ENCODE measurements at regions not wholly inside any gene's neighbourhood (a gene's known extent, or its start where the extent isn't known, plus 50 kb on each side); places are given as distances from the start of the nearest gene placed in this dataset.
"Not testable (repeated sequence)": the region's sequence is repeated elsewhere in the genome, so short reads cannot be mapped to it uniquely, and the experiment has no call there.

DNA sequence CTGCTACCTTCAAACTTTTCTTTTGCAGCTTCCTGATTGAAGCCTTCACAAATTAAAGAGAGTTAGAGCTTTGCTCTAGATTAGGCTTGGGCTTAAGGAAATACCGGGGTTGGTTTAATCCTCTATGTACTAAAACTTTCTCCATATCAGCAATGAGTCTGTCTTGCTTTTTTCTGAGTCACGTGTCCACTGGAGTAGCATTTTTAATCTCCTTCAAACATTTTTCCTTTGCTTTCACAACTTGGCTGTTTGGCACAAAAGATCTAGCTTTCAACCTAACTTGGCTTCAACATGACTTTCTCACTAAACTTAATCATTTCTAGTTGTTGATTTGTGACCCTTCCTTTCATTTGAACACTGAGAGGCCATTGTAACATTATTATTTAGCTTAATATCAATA is 261.6 kb downstream of the PLK2 start:
- no peak for DNase-seq

DNA sequence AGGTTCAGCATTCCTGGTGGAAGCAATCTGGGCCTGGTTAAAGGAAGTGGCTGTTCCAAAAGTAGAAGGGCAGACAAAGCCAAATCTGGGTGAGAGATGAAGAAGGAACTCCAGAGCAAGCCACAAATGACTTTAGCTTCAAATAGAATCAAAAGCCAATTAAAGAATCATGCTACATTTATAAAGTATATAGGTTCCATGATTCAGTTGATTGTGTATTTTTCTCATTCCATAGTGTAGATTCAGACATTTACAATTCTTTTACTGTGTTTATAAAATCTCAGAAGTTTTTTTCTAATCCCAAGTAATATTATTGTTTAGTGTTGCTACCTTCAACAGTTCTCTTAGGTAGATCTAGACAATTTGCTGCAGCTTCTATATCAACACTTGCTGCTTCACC is 262.0 kb downstream of the PLK2 start:
- no peak for DNase-seq

DNA sequence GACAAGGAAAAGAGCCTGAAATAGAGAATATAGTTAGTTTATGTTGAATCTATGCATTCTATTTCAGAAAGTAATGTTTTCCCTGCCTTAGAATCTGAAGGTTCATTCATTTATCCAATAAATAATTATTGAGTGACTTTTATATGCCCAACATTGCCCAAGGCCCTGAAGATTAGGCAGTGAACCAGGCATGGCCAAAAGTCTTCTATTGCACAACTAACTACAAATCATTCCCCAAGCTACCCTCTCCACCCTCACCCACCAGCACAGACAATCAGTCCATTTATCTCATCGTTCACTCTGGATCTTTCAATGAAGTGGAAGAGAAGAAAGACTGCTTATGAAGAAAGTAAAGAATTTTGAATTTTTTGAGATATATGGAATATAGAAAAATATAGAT is 268.4 kb downstream of the PLK2 start:
- DNase-seq, result no peak

DNA sequence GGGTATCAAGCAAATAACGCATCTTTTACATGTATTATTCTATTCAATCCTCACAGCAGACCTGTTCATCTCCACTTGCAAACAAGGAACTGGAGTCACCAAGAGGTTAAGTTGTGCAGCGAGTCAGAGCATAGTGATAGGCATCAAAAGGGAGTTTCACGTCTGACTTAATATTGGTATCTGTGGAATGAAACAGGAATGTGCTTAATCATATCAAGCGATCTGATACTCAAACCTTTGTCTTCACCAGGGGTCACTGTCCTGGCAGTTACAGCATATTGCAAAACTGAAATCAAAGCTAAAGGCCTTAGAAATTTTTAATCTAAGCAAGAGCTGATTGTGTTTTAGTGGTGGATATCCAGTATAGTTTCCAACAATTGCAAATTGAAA is 271.6 kb downstream of the PLK2 start:
- peak; percentile 84 for DNase-seq

DNA sequence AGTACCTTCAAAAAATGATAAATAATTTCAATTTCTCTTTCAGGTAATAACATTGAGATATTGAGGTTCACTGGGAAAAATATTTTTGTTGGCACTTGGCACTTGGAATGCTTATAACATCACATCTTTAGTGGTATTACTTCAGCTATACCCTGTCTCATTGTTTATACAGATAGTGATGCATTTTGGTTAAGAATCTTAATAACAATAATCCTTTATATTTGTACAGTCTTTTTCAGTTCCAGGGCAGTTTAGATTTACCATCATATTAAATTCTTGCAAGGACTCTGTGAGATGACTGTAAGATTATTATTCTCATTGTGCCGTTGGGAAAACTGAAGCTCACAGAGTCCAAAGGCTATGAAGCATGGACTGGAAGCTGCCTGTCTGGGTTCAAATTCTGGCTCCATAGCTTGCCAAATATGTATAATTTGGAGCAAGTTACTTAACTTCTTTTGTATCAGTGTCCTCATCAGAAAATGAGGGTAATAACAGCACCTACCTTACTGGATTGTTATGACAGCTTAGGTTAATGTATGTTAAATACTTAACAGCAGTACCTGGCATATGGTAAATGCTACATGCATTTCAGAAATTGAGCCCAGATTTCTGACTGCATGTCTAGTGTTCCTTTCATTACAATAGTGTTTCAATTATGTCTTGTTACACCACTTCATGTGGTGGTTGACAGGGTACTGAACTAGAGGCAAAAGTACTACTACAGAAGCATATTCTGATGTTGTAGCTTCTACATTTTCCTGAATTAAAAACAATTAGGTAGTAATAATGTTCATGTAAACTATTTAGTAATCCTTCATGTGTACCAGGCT is 272.2 kb downstream of the PLK2 start:
- no peak for DNase-seq

DNA sequence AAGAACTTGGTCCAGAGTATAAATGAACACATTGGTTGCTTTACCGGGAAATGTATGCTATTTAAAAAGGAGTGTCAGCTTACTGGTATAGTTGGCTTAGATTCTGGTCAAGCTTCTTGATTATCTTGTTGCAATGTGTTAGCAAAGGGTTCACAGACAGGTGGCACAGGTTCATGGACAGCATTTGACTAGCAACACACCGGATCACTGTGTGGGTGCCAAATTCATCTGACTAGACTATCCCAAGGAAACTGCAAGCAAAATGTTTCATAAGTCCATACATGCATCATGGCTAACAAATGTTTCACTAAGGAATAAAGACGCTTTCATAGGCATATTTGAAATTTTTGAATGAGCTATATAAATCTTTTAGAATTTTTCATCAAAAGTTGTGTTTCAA is 274.1 kb downstream of the PLK2 start:
- DNase-seq, result peak; percentile 52

DNA sequence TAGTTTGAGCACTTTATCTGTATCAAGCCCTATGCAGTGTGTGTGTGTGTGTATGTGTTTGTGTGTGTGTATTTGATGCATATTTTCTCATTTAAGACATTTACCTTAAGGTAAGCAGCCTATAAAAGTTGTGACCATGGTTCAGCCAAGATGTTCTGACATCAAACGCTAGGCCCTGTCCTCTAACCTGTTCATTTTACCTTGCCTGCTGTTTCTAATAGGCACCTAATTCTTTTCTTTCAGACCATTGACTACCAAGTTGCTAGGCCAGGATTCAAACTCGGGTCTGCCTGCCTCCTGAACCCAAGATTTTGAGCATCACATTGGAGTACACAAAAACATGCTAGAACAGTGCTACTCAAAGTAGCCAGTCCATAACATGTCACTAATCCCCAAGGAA is 274.5 kb downstream of the PLK2 start:
- no peak for DNase-seq

DNA sequence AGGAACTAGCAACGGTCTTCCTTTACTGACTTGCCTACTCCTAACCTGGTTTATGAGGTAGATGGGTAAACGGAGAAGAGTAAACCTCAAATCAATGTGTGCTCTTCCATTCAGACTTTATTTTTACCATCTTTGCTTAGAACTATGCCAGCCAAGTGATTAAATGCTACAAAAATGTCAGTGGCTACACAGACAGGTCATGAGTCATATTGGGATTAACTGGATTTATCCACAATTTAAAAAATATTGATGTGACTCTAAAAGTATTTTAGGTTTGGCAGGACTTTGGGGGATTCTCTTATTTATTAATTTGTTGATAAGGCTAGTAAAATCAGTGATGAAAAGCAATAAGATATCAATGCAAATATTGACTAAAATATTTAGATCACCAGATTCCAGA is 275.0 kb downstream of the PLK2 start:
- DNase-seq, result peak; percentile 61

DNA sequence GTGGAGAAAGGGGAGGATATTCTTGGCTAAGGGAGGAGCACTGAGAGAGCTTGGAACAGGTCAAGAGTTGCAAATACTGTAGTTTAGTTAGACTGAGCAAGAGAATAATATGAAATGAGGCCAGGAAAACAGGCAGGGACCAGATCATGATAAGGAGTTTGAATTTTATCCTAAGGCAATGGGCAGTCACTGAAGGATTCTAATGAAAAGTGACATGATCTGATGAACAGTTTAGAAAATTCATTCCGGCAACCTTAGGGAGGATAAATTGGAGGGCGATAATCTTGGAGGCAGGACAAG is 276.1 kb downstream of the PLK2 start:
- DNase-seq, result no peak

DNA sequence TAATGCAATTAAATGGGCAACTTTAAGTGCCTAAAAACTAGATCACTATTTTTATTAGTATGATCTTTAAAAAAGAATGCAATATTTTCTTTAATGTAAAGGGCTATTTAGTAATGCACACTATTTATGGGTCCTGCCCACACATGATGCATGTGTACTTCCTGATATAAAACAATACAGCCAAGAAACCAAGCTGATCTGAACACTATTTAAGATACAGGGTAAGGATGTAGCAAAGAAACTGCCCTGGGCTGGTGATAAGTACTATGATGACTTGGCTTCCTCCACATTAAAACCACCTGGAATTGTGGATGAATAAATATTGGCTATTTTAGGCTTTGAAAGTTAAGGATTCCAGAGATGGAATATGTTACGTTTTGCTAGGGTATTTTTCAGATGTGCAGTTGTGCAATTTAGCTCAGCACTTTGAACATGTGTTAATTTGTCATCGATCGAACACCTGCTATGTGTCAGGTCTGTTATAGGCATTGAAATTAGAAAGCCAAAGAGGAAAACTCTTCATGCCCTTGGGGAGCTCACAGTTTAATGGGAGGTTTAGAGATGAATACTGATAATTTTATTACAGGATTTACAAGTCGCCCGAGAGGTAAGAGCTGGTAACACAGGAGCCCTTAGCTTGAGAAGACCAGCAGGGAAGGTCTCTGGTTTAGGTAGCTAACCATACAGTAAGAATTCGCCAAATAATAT is 276.7 kb downstream of the PLK2 start:
- no peak for DNase-seq

DNA sequence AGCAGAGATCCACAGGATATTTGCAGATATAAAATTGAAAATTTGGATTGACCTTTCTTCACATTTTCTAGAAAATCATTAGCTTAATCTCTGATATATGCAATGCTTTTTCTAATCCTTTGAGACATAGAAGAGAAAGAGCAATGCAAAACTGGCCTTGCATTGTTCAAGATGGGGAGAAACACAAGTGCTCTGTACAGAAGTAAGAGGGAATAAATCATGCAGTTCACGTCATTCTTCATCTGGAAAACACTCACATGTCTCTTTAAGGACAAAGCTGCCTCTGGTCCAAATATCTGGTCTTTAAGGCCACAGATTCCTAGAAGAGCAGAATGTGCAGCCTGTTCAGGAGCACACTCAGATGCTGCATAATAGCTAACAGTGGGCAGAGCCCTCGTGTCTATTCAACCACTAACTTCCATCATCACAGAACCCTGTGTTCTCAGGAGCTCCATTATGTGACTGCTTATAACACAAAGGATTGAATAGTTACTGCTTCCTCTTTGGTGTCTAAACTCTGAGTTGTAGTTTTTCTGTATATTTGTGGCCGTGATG is 277.5 kb downstream of the PLK2 start:
- DNase-seq, result peak; percentile 21

DNA sequence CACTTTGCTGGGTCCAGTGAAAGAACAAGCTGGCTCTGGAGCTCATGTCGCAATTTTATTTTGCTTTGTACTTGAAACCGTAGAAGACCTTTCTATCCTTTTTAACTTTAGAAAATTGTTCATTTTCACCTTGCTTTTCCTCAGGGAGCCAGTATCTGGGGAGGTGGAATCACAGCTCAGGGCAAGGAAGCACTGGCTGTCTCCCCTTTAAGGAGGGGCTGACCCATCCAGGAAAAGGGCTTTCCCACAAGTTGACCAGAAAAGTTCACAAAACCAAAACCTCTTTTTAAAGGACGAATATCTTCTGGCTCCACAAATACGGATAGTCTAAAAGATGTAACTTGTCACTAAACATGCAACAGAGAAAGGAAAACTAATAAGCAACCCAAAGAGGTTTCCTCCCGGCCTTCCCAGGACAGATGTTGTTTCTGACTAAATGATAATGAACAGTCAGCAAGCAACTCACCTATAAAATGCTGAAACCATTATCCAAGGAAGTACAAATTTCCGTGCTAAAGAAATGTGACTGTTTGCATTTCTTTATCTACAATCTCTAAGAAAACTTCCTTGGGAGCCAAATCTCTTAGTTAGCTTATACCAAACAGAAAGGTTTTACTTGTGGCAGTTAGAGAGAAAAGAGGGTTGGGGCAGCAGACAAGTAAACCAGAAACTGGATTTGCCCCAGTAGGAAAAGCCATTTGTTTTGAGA is 278.2 kb downstream of the PLK2 start:
- no peak for DNase-seq

DNA sequence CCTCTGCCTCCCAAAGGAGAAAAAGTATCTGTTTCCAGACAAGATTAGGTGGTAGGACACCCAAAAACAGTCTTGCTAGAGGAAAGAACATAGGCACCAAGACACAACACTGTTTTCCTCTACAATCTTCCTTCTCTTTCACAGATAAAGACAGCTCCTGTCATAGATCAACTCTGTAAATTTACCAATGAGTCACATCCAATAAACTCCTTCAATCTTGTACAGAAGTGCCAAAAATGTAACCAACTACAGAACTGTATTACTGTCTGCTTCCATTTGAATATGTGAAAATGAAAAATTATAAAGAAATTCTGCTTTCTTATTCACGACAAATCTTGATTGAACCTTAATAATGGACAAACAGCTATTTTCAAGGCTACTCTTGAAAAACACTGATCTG is 286.9 kb downstream of the PLK2 start:
- no peak for DNase-seq

DNA sequence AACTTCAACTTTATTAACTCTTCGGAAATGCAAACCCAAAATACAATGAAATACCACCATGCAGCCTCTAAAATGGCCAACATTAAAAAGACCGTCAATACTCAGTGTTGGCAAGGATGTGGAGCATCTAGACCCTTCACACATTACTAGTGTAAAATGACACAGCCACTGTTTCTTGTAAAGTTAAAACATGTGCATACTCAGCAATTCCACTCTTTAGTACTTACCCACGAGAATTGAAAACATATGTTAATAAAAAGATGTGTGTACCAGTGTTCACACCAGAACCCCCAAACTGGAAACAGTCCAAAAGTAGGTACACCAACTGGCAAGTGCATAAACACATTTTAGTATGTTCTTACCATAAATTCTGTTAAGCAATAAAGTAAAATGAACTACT is 294.7 kb downstream of the PLK2 start:
- no peak for DNase-seq

DNA sequence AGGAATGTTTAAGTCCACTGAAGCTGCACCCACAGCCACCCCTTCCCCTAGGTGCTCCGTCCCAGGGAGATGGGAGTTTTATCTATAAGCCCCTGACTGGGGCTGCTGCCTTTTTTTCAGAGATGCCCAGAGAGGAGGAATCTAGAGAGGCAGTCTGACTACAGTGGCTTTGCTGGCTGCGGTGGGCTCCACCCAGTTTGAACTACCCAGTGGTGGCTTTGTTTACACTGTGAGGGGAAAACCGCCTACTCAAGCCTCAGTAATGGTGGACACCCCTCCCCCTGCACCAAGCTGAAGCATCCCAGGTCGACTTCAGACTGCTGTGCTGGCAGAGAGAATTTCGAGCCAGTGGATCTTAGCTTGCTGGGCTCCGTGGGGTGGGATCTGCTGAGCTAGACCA is 298.0 kb downstream of the PLK2 start:
- not testable (repeated sequence) for DNase-seq

DNA sequence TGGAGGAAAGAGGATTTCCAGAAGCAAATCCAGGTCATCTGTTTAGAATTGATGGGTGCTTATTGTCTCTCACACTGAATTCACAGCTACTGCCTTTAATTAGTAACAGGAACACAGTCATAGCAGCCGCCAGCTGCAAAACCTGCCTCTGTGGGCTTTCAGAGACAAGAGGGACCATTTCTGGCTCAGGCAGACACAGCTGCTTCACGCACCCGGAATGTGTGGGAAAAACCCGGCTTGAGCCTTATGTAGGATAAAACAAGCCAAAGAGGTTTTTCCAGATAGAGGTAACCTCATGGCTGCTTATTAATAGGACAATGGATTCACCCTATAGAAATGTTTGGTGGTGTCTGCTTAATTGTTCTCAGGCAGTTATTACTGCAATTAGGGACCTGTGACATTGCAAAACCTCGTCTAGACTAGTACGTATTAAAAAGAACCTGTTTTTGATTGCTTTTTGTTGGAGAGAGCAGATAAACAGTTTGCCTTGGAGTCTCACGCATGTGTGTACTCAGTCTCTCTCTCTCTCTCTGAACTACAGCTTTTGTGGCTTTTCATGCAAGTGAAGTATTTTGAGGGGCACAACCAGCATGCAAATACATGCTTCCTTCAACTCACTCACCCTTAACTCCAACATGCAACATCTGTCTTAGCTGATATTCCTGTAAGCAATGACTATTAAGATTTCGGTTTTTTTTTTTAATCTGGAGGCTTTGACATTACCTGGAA is 302.7 kb downstream of the PLK2 start:
- peak; percentile 86 for DNase-seq

DNA sequence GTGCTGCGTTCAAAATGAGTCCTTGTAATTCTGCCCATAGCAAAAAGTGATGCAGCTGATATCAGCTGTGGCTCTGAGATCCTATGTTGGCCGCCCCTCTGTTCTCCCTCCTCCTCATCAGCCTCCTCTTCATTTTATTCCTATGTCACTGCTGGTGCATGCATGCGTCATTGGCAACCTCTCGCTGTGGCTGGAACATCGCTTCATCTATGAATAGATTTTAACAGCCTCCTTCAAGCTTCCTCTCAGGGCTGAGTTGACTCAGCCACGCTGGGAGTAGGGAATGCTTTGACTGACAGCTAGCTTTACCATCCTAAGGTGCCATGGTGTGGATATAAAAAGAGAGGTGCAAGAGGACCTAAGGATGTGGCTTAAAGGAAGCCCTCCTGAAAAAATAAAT is 303.5 kb downstream of the PLK2 start:
- peak; percentile 76 for DNase-seq

DNA sequence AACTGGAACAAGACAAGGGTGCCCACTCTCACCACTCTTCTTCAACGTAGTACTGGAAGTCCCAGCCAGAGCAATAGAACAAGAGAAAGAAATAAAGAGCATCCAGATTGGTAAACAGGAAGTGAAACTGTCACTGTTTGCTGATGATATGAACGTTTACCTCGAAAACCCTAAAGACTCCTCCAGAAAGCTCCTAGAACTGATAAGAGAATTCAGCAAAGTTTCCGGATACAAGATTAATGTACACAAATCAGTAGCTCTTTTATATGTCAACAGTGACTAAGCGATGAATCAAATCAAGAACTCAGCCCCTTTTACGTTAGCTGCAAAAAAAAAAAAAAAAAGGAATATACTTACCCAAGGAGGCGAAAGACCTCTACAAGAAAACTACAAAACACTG is 306.6 kb downstream of the PLK2 start:
- DNase-seq, result no peak

DNA sequence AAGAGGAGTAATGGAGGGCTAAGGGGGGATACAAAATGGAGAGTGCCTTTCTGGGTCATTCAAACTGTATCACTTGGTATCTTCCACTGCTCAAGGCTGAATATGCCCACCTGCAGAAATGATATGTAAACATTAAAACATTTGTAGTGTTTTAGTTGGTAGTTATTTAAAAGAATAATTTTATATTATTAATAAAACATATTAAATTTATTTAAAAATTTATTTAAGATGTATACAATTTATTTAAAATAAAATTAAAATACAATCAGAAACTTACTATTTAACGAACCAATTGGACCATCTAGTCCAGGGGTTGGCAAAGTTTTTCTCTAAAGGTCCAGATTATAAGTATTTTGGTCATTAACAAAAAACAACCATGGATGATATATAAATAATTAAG is 308.5 kb downstream of the PLK2 start:
- DNase-seq, result no peak

DNA sequence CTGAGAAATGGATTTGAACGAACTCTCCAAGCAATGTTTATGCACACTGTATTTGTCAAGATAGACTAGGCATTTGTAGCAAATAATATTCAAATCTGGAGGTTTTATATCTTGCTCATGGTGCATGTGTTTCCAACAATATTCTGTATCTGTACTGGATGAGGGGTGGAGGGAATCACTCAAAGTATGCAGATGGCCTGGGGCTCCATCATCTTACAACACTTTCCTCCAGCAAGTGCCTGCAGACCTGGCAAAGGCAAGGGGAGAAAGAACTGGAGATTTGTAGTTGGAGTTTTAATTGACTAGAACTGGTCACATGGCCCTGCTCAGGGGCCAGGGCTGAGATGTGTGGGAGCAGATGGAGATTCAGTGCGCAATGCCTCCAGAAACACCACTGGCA is 309.0 kb downstream of the PLK2 start:
- no peak for DNase-seq

DNA sequence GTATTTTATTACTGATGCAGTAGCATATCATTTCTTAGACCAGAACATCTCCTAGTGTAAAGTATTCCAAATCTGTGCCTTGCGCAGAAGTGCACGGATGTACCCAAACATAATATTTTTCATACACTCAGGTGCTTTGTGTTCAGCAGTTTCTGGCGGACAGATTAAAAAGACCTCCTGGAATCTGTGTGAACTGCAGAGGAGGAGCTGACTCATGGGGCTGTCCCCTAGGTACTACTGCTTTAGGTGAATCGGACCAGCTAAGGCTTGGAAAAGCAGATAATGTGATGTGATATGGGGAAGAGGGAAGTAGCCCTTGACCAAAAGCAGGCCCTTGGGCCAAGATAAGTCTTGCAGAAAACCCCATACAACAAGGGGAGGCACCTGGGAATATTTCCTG is 310.1 kb downstream of the PLK2 start:
- no peak for DNase-seq

DNA sequence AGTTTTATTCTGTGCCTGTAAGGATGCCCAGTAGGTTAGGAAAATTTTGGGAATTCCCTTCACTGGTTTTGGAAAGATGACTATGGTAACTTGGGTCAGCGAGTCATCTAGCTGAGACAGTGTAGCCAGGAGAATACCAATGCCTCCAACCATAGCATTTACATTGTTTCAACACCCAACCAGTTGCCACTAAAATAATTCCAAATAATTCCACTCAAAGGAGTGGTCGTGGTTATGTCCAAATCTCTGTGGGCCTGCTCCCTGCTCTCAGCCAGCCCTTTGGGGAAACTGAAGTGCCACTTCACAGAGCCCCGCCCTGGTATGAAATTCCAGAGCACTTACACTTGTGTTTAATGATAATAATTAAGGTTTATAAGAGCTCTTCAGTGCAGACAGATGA is 310.5 kb downstream of the PLK2 start:
- peak; percentile 44 for DNase-seq

DNA sequence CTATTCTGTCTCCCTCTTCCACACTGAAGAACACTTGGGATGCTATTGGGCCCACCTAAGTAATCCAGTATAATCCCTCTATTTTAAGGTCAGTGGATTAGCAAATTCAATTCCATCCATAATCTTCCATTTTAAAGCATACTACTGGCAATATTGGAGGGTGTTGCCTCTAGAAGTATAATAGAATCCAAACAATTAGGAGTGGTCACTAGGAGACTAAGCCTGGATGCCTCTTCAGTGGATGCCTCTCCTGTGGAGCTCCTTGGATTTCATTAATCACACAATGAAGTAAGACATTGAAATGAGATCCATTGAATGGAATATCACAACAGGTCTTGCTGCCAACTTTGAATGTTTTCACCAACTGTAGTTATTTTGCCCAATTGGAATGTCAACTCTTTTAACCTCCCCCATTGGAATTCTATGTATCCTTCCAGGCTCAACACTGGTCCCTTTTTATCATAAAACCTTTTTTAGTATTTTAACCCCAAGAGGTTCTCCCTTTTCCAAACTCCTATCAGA is 311.6 kb downstream of the PLK2 start:
- DNase-seq, result no peak

Measured in fibroblast of skin of abdomen (primary cell).